ENCODE measurements at regions not wholly inside any gene's neighbourhood (a gene's known extent, or its start where the extent isn't known, plus 50 kb on each side); places are given as distances from the start of the nearest gene placed in this dataset.

DNA sequence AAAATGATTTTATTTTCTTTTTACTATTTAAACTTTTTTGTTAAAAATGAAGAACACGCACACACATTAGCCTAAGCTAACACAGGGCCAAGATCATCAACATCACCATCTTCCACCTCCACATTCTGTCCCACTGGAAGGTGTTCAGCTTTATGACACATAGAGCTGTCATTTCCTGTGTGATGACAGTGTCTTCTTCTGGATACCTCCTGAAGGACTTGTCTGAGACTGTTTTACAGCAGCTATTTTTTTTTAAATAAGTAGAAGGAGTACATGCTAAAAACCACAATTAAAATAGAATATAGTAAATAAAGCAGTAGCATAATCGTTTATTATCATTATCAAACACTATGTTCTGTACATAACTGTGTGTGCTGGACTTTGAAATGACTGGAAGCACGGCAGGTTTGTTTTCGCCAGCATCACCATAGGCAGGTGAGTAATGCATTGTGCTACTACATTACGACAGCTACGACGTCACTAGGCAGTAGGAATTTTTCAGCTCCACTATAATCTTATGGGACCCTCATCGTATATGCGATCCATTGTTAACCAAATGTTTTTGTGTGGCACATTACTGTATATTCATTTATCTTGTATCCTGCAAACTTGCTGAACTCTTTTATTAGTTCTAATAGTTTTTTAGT lies 72.8 kb downstream of the KLF15 start:
- no peak for TF ChIP-seq CTBP1 (IDR thresholded peaks at IDR 0.05; ENCODE audit: borderline replicate concordance)
- TF ChIP-seq FOXA1 (IDR thresholded peaks at IDR 0.05) = no peak
- no peak for TF ChIP-seq SP1 (IDR thresholded peaks at IDR 0.05)
